Choroid plexus epithelial cell (primary cell): ENCODE measurements at regions not wholly inside any gene's neighbourhood (a gene's known extent, or its start where the extent isn't known, plus 50 kb on each side); places are given as distances from the start of the nearest gene placed in this dataset.

Experiments used
- DNase-seq: peaks from one replicate; pipeline ENCODE4 v3.0.0-alpha.2; 2010; ENCODE audit warnings: low read depth
- H3K4me3 ChIP-seq: 2 replicates; pipeline ENCODE4 v1.5.1; 2011; ENCODE audit warnings: low read depth, mild to moderate bottlenecking, control low read depth, low read length, moderate library complexity
- CTCF ChIP-seq: conservative IDR thresholded peaks from 2 replicates; pipeline ENCODE4 v1.5.1; 2011; ENCODE audit warnings: low read depth, mild to moderate bottlenecking, control low read depth, inconsistent platforms, low read length, moderate library complexity

GRCh38 chr6:118715376-118715775, 64.0 kb upstream of the CEP85L start:
- no peak for DNase-seq
- TF ChIP-seq CTCF = no peak
- no peak overlapping the region for H3K4me3 ChIP-seq

GRCh38 chr6:118714756-118715155, 63.4 kb upstream of the CEP85L start:
- TF ChIP-seq CTCF = no peak
- H3K4me3 ChIP-seq = no peak overlapping the region
- DNase-seq = no peak

GRCh38 chr6:118712969-118713368, 61.6 kb upstream of the CEP85L start:
- peak; percentile 51 for DNase-seq
- H3K4me3 ChIP-seq = no peak overlapping the region
- no peak for TF ChIP-seq CTCF

GRCh38 chr6:118710616-118711015, 59.2 kb upstream of the CEP85L start:
- TF ChIP-seq CTCF = no peak
- H3K4me3 ChIP-seq = no peak overlapping the region

GRCh38 chr6:118709859-118710350, 58.5 kb upstream of the CEP85L start:
- DNase-seq = peak; percentile 83
- TF ChIP-seq CTCF = no peak
- peak overlapping the region; percentile 48 for H3K4me3 ChIP-seq

More at GRCh38 chr6:118710616-118711015, 59.2 kb upstream of the CEP85L start:
- DNase-seq = no peak

- no peak for TF ChIP-seq CTCF
- H3K4me3 ChIP-seq = peak overlapping the region; percentile 48
- DNase-seq = peak; percentile 61
Measured at GRCh38 chr6:118708744-118709143, 57.4 kb upstream of the CEP85L start.

GRCh38 chr6:118708055-118708454, 56.7 kb upstream of the CEP85L start:
- no peak overlapping the region for H3K4me3 ChIP-seq
- DNase-seq = peak; percentile 77
- no peak for TF ChIP-seq CTCF
